Breast epithelium (tissue), 4 donors: ENCODE measurements at regions not wholly inside any gene's neighbourhood (a gene's known extent, or its start where the extent isn't known, plus 50 kb on each side); places are given as distances from the start of the nearest gene placed in this dataset.

Experiments used
- DNase-seq, 2 donors: peaks; one replicate each; pipeline ENCODE4 v3.0.0-alpha.2; 2019; ENCODE audit warnings: low spot score in 2 of 2
- H3K27ac ChIP-seq, 2 donors: fragments of 200-600 bp; sonication (generic) in 1 of 2; one replicate each; pipeline ENCODE4 v1.5.1; 2016 to 2019; ENCODE audit warnings: mild to moderate bottlenecking in 1 of 2
- H3K27me3 ChIP-seq, 2 donors: fragments of 200-600 bp; sonication (generic) in 1 of 2; one replicate each; pipeline versions ENCODE4 v1.5.1 to v1.6.0; 2017 to 2019; ENCODE audit warnings: control low read depth in 1 of 2, mild to moderate bottlenecking in 1 of 2
- H3K36me3 ChIP-seq: fragments of 200-600 bp; one replicate; pipeline ENCODE4 v1.5.1; 2019
- H3K4me1 ChIP-seq, 2 donors: fragments of 200-600 bp; sonication (generic); one replicate each; pipeline ENCODE4 v1.5.1; 2016 to 2019; ENCODE audit warnings: control low read depth in 1 of 2
- H3K4me3 ChIP-seq, 3 donors: fragments of 200-600 bp; sonication (generic); 1 replicate in 2 of 3; 2 replicates in 1 of 3; pipeline ENCODE4 v1.5.1; 2016 to 2019; ENCODE audit warnings: mild to moderate bottlenecking in 3 of 3, moderate library complexity in 2 of 3
- H3K9me3 ChIP-seq, 2 donors: fragments of 200-600 bp; sonication (generic) in 1 of 2; one replicate each; pipeline ENCODE4 v1.5.1; 2016 to 2019; ENCODE audit warnings: control low read depth in 1 of 2
- POLR2A ChIP-seq: fragments of 450-650 bp; IDR thresholded peaks from one replicate; pipeline ENCODE4 v1.6.1; 2016; ENCODE audit warnings: antibody characterized with exemption, mild to moderate bottlenecking, moderate library complexity
- POLR2AphosphoS5 ChIP-seq, 3 donors: sonication (generic); formaldehyde crosslinking; IDR thresholded peaks; one replicate each; pipeline ENCODE4 v1.6.1; 2017; ENCODE audit warnings: antibody characterized with exemption in 3 of 3
- intact Hi-C: fragments of 100-400 bp; cut with DNase I; formaldehyde crosslinking; loops from one replicate; pipeline ENCODE4 v1.15.1; 2023; ENCODE audit warnings: low total_unique reads
- TF ChIP-seq, protein P1 (sequence below), 3 donors: fragments of 450-650 bp; IDR thresholded peaks; one replicate each; pipeline ENCODE4 v1.5.1; 2016 to 2017; ENCODE audit warnings: antibody characterized with exemption in 3 of 3, mild to moderate bottlenecking in 3 of 3, moderate library complexity in 3 of 3

DNA sequence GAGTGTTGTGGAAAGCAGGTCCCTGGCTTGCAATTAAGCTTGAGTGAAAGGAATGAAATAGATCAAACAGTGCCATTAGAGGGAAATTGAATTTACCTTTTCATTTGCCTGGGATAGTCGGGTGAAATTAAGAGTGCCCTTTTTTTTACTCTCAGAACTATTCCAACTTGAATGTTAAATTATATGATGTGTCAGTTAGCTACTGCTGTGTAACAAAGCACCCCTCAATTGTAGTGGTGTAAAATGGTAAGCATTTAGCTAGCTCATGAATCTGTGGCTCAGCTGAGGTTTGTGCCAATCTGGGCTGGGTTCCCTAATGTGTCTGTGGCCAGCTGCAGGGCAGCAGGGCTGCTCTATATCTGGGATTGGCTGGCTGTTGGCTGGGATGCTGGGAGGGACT, 571.4 kb downstream of the MN1 start:
- H3K27me3 ChIP-seq: no peaks in the 10 kb centered on the region
- H3K4me3 ChIP-seq: no peak overlapping the region
- H3K27ac ChIP-seq: no peak overlapping the region
- no peak for TF ChIP-seq POLR2A
- TF ChIP-seq, protein P1, sequence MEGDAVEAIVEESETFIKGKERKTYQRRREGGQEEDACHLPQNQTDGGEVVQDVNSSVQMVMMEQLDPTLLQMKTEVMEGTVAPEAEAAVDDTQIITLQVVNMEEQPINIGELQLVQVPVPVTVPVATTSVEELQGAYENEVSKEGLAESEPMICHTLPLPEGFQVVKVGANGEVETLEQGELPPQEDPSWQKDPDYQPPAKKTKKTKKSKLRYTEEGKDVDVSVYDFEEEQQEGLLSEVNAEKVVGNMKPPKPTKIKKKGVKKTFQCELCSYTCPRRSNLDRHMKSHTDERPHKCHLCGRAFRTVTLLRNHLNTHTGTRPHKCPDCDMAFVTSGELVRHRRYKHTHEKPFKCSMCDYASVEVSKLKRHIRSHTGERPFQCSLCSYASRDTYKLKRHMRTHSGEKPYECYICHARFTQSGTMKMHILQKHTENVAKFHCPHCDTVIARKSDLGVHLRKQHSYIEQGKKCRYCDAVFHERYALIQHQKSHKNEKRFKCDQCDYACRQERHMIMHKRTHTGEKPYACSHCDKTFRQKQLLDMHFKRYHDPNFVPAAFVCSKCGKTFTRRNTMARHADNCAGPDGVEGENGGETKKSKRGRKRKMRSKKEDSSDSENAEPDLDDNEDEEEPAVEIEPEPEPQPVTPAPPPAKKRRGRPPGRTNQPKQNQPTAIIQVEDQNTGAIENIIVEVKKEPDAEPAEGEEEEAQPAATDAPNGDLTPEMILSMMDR (IDR thresholded peaks at IDR 0.05): no peak
- no peak for TF ChIP-seq POLR2AphosphoS5 (IDR thresholded peaks at IDR 0.05)
- DNase-seq: no peak
- no peaks in the 10 kb centered on the region for H3K4me1 ChIP-seq
- intact Hi-C loops: no loop called here
- H3K9me3 ChIP-seq: no peaks in the 10 kb centered on the region
- H3K36me3 ChIP-seq: no peaks in the 10 kb centered on the region

DNA sequence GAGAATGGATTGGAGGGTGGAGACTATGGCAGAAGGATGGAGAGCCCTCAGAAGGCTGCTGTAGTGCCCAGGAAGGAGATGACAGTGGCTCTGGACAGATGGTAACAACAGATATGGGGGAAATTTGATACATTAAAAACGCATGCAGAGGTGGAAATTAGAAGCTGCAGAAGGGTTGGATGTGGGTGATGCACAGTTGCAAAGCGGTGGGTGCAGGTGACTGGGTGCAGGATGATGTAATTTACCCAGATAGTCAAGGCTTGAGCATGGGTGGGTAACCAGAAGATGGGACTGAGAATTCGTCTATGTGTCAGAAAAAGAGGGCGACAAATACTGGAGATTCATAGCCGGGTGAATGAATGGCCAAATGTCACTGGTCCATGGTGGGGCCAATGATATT, 570.3 kb downstream of the MN1 start:
- peaks cover 0 to 5% of the 10 kb centered on the region in 2 donors for H3K27me3 ChIP-seq
- no peak overlapping the region for H3K4me3 ChIP-seq
- no peaks in the 10 kb centered on the region for H3K4me1 ChIP-seq
- no peak overlapping the region for H3K27ac ChIP-seq
- DNase-seq: no peak
- TF ChIP-seq POLR2AphosphoS5 (IDR thresholded peaks at IDR 0.05) (no peak), POLR2A (no peak)
- TF ChIP-seq, protein P1 (IDR thresholded peaks at IDR 0.05): no peak
- intact Hi-C loops: no loop called here
- no peaks in the 10 kb centered on the region for H3K36me3 ChIP-seq
- H3K9me3 ChIP-seq: no peaks in the 10 kb centered on the region

DNA sequence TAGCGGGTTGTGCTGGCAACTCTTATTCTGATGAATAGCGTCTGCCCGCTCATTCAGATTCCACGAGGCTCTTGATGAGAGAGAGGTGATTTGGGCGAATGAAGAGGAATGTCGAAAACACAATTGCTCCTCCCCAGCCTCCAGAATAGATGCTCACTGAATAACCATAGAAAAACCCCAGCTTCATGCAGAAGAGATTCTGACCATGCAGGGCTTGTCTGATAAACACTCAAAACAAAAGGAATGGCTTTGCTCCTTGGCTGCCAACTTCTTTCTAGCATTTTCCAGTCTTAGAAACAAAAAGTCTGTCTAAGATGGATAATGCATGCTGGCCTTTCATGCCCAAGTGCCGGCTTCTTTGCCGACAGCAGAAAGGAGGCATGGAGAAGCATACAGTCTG, 569.5 kb downstream of the MN1 start:
- Histone ChIP-seq H3K9me3 (no peaks in the 10 kb centered on the region), H3K27me3 (peaks cover 0 to 7% of the 10 kb centered on the region in 2 donors), H3K4me1 (no peaks in the 10 kb centered on the region), H3K27ac (no peak overlapping the region), H3K4me3 (no peak overlapping the region), H3K36me3 (no peaks in the 10 kb centered on the region)
- DNase-seq: no peak
- intact Hi-C loops: no loop called here
- TF ChIP-seq, protein P1 (IDR thresholded peaks at IDR 0.05): no peak
- TF ChIP-seq POLR2A (no peak), POLR2AphosphoS5 (IDR thresholded peaks at IDR 0.05) (no peak)

DNA sequence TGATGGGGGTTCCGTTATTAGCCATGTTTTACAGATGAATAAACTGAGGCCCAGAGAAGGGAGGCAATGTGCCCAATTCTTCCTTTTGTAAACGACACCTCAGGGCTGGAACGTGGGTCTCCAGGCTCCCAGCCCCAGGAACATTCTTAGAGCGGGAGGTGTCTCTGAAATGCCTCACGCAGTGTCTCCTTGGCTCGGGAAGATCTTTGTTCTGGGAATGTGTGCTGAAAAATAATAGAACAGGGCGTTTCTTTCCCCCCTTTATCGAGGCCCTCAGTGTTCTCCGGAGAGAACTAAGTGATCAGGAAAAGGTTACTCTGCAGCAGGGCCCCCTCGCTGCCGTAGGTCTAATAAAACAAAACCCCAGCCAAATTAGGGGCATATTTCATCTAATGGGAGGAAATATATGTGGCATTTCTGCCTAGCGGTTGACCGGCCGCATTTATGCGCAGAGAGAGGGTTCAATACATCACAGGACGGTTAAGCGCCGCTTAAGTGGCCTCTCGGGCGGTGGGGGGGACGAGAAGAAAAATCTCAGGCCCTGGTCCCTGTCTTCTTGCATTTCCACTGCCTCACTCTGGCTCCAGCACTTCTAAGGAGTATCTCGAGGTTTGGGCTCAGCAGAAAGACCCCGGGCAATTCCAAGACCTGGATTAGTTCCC, 564.3 kb downstream of the MN1 start:
- Histone ChIP-seq H3K4me1 (no peaks in the 10 kb centered on the region), H3K27me3 (peaks cover 0 to 7% of the 10 kb centered on the region in 2 donors)

DNA sequence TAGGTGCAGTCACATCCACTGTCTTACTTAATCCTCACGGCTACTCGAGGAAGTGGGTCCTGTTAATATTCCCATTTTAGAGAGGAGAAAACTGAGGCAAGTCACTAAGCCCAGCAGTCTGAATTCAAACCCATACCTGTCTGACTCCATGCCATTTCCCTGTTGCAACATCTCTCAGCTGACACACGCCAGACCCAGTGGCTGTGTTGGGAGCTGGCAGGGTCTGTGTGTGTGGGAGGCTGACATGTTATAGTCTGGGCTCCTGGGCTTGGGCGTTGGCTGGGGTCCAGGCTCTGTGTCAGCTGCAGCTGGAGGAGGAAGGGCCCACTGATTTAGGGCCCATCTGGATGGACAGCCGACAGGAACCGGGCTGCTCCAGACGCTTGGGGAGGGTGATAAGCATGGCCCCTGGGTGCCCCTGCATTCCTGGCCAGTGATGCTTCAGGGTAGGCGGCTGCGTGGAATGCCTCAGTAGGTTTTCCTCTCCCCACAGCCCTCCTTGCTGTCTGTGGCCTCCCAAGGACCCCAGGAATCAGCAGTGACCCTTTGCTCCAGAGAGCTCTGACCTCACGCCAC, 562.5 kb downstream of the MN1 start:
- Histone ChIP-seq H3K4me3 (no peak overlapping the region), H3K27ac (no peak overlapping the region), H3K4me1 (no peaks in the 10 kb centered on the region), H3K36me3 (no peaks in the 10 kb centered on the region), H3K9me3 (no peaks in the 10 kb centered on the region), H3K27me3 (peaks cover 0 to 7% of the 10 kb centered on the region in 2 donors)
- DNase-seq: peak in 1 of 2 donors; percentile 53
- intact Hi-C loops: no loop called here
- TF ChIP-seq, protein P1 (IDR thresholded peaks at IDR 0.05): no peak
- TF ChIP-seq POLR2A (no peak), POLR2AphosphoS5 (IDR thresholded peaks at IDR 0.05) (no peak)

More for the DNA sequence above, 564.3 kb downstream of the MN1 start:
- intact Hi-C loops: no loop called here
- TF ChIP-seq POLR2A (no peak), POLR2AphosphoS5 (IDR thresholded peaks at IDR 0.05) (no peak)
- TF ChIP-seq, protein P1 (IDR thresholded peaks at IDR 0.05): no peak
- no peaks in the 10 kb centered on the region for H3K36me3 ChIP-seq
- H3K9me3 ChIP-seq: no peaks in the 10 kb centered on the region
- no peak overlapping the region for H3K27ac ChIP-seq
- no peak for DNase-seq
- no peak overlapping the region for H3K4me3 ChIP-seq
